Activated naive CD8-positive, alpha-beta T cell treated with anti-CD3 and anti-CD28 coated beads, Interleukin-2, amount 50 U/mL, for 24 hours (primary cell): ENCODE measurements at regions not wholly inside any gene's neighbourhood (a gene's known extent, or its start where the extent isn't known, plus 50 kb on each side); places are given as distances from the start of the nearest gene placed in this dataset.
"Not testable (repeated sequence)": the region's sequence is repeated elsewhere in the genome, so short reads cannot be mapped to it uniquely, and the experiment has no call there.

ENCODE experiments used
- ATAC-seq: fragments of 150-1000 bp; cut with Tn5 transposase; one replicate; pipeline ENCODE4 v1.10.0; 2021
- DNase-seq: peaks from one replicate; pipeline ENCODE4 v3.0.0; 2021
- H3K27ac Mint-ChIP-seq: one replicate; pipeline ENCODE4 v1.8.0; 2021; ENCODE audit warnings: mild to moderate bottlenecking, mixed read lengths
- H3K27me3 Mint-ChIP-seq: one replicate; pipeline ENCODE4 v1.8.0; 2021; ENCODE audit warnings: mixed read lengths
- H3K36me3 Mint-ChIP-seq: one replicate; pipeline ENCODE4 v1.8.0; 2021; ENCODE audit warnings: low read depth, mixed read lengths
- H3K4me1 Mint-ChIP-seq: one replicate; pipeline ENCODE4 v1.8.0; 2021; ENCODE audit warnings: mixed read lengths
- H3K4me3 Mint-ChIP-seq: one replicate; pipeline ENCODE4 v1.8.0; 2021; ENCODE audit warnings: mild to moderate bottlenecking, moderate library complexity, mixed read lengths
- H3K9me3 Mint-ChIP-seq: one replicate; pipeline ENCODE4 v1.8.0; 2021; ENCODE audit warnings: mixed read lengths

GRCh38 chr5:53160895-53161294 is 51.3 kb upstream of the MOCS2 start:
- ATAC-seq (no peak), DNase-seq (no peak)
- Mint-ChIP-seq H3K4me1 (no peaks in the 10 kb centered on the region), H3K4me3 (no peak overlapping the region), H3K36me3 (no peaks in the 10 kb centered on the region), H3K27me3 (peaks cover 9% of the 10 kb centered on the region), H3K9me3 (no peaks in the 10 kb centered on the region), H3K27ac (no peak overlapping the region)

- H3K27me3 Mint-ChIP-seq = peaks cover 8% of the 10 kb centered on the region
These were observed 52.3 kb upstream of the MOCS2 start for GRCh38 chr5:53161876-53162275.

GRCh38 chr5:53164478-53165165 is 55.1 kb upstream of the MOCS2 start:
- Mint-ChIP-seq H3K27ac (no peak overlapping the region), H3K4me3 (no peak overlapping the region)

More at GRCh38 chr5:53161876-53162275, 52.3 kb upstream of the MOCS2 start:
- Mint-ChIP-seq H3K4me3 (no peak overlapping the region), H3K27ac (no peak overlapping the region), H3K9me3 (no peaks in the 10 kb centered on the region), H3K4me1 (no peaks in the 10 kb centered on the region), H3K36me3 (no peaks in the 10 kb centered on the region)
- no peak for DNase-seq
- no peak for ATAC-seq

GRCh38 chr5:53165431-53166182 is 56.0 kb upstream of the MOCS2 start:
- no peak overlapping the region for H3K4me3 Mint-ChIP-seq
- ATAC-seq (no peak), DNase-seq (no peak)
- peaks cover under 1% of the 10 kb centered on the region for H3K27me3 Mint-ChIP-seq
- no peaks in the 10 kb centered on the region for H3K4me1 Mint-ChIP-seq
- H3K9me3 Mint-ChIP-seq = no peaks in the 10 kb centered on the region
- H3K27ac Mint-ChIP-seq = no peak overlapping the region
- no peaks in the 10 kb centered on the region for H3K36me3 Mint-ChIP-seq

More at GRCh38 chr5:53164478-53165165, 55.1 kb upstream of the MOCS2 start:
- ATAC-seq (no peak), DNase-seq (no peak)
- Mint-ChIP-seq H3K4me1 (no peaks in the 10 kb centered on the region), H3K27me3 (no peaks in the 10 kb centered on the region), H3K9me3 (no peaks in the 10 kb centered on the region), H3K36me3 (no peaks in the 10 kb centered on the region)

GRCh38 chr5:53166183-53166495 is 56.6 kb upstream of the MOCS2 start:
- ATAC-seq = no peak
- Mint-ChIP-seq H3K9me3 (no peaks in the 10 kb centered on the region), H3K36me3 (no peaks in the 10 kb centered on the region), H3K27ac (no peak overlapping the region), H3K4me1 (no peaks in the 10 kb centered on the region), H3K27me3 (peaks cover 1% of the 10 kb centered on the region), H3K4me3 (no peak overlapping the region)
- DNase-seq = no peak

- Mint-ChIP-seq H3K36me3 (no peaks in the 10 kb centered on the region), H3K4me3 (no peak overlapping the region), H3K27ac (no peak overlapping the region), H3K9me3 (no peaks in the 10 kb centered on the region), H3K27me3 (peaks cover 1% of the 10 kb centered on the region), H3K4me1 (no peaks in the 10 kb centered on the region)
- ATAC-seq (no peak), DNase-seq (no peak)
These were observed 58.3 kb upstream of the MOCS2 start for GRCh38 chr5:53167836-53168235.

GRCh38 chr5:53169933-53170332 is 60.4 kb upstream of the MOCS2 start:
- Mint-ChIP-seq H3K27ac (no peak overlapping the region), H3K36me3 (no peaks in the 10 kb centered on the region), H3K27me3 (peaks cover 3% of the 10 kb centered on the region), H3K4me1 (no peaks in the 10 kb centered on the region), H3K4me3 (no peak overlapping the region), H3K9me3 (no peaks in the 10 kb centered on the region)
- ATAC-seq (no peak), DNase-seq (no peak)

- Mint-ChIP-seq H3K9me3 (no peaks in the 10 kb centered on the region), H3K36me3 (no peaks in the 10 kb centered on the region), H3K27ac (no peak overlapping the region), H3K4me3 (no peak overlapping the region), H3K27me3 (peaks cover 8% of the 10 kb centered on the region), H3K4me1 (no peaks in the 10 kb centered on the region)
- no peak for ATAC-seq
- DNase-seq = no peak
These were observed 61.3 kb upstream of the MOCS2 start for GRCh38 chr5:53170746-53171349.

GRCh38 chr5:53172073-53172472 is 62.5 kb upstream of the MOCS2 start:
- not testable (repeated sequence) for DNase-seq, H3K36me3 Mint-ChIP-seq, H3K9me3 Mint-ChIP-seq, H3K4me1 Mint-ChIP-seq, H3K27me3 Mint-ChIP-seq, H3K27ac Mint-ChIP-seq, ATAC-seq, H3K4me3 Mint-ChIP-seq

- peaks cover 8% of the 10 kb centered on the region for H3K27me3 Mint-ChIP-seq
- H3K4me3 Mint-ChIP-seq = no peak overlapping the region
- no peak overlapping the region for H3K27ac Mint-ChIP-seq
- no peaks in the 10 kb centered on the region for H3K9me3 Mint-ChIP-seq
- DNase-seq = no peak
- no peaks in the 10 kb centered on the region for H3K4me1 Mint-ChIP-seq
- no peaks in the 10 kb centered on the region for H3K36me3 Mint-ChIP-seq
- ATAC-seq = no peak
These were observed 63.1 kb upstream of the MOCS2 start for GRCh38 chr5:53172630-53173029.

GRCh38 chr5:53173083-53173482 is 63.5 kb upstream of the MOCS2 start:
- H3K4me1 Mint-ChIP-seq = no peaks in the 10 kb centered on the region
- ATAC-seq = no peak
- no peak overlapping the region for H3K4me3 Mint-ChIP-seq
- H3K27me3 Mint-ChIP-seq = peaks cover 8% of the 10 kb centered on the region
- DNase-seq = no peak
- no peaks in the 10 kb centered on the region for H3K9me3 Mint-ChIP-seq
- no peak overlapping the region for H3K27ac Mint-ChIP-seq
- H3K36me3 Mint-ChIP-seq = no peaks in the 10 kb centered on the region

GRCh38 chr5:53178830-53179229 is 69.3 kb upstream of the MOCS2 start:
- Mint-ChIP-seq H3K27me3 (peaks cover 7% of the 10 kb centered on the region), H3K36me3 (no peaks in the 10 kb centered on the region), H3K4me1 (no peaks in the 10 kb centered on the region), H3K9me3 (no peaks in the 10 kb centered on the region), H3K27ac (no peak overlapping the region), H3K4me3 (no peak overlapping the region)
- ATAC-seq (no peak), DNase-seq (no peak)

GRCh38 chr5:53179691-53180090 is 70.1 kb upstream of the MOCS2 start:
- H3K27me3 Mint-ChIP-seq = peaks cover 7% of the 10 kb centered on the region
- H3K27ac Mint-ChIP-seq = no peak overlapping the region
- H3K36me3 Mint-ChIP-seq = no peaks in the 10 kb centered on the region
- DNase-seq (no peak), ATAC-seq (no peak)
- H3K4me1 Mint-ChIP-seq = no peaks in the 10 kb centered on the region
- H3K4me3 Mint-ChIP-seq = no peak overlapping the region
- no peaks in the 10 kb centered on the region for H3K9me3 Mint-ChIP-seq

GRCh38 chr5:53180538-53180937 is 71.0 kb upstream of the MOCS2 start:
- no peak for ATAC-seq
- DNase-seq = no peak
- peaks cover 2% of the 10 kb centered on the region for H3K27me3 Mint-ChIP-seq
- no peaks in the 10 kb centered on the region for H3K4me1 Mint-ChIP-seq
- H3K9me3 Mint-ChIP-seq = no peaks in the 10 kb centered on the region
- no peak overlapping the region for H3K4me3 Mint-ChIP-seq
- H3K36me3 Mint-ChIP-seq = no peaks in the 10 kb centered on the region
- no peak overlapping the region for H3K27ac Mint-ChIP-seq

- no peaks in the 10 kb centered on the region for H3K36me3 Mint-ChIP-seq
- H3K27me3 Mint-ChIP-seq = no peaks in the 10 kb centered on the region
- ATAC-seq (no peak), DNase-seq (no peak)
- peaks cover 3% of the 10 kb centered on the region for H3K9me3 Mint-ChIP-seq
- H3K4me1 Mint-ChIP-seq = no peaks in the 10 kb centered on the region
- H3K4me3 Mint-ChIP-seq = no peak overlapping the region
- H3K27ac Mint-ChIP-seq = no peak overlapping the region
These were observed 71.4 kb upstream of the MOCS2 start for GRCh38 chr5:53180991-53181390.
